ENCODE measurements at regions not wholly inside any gene's neighbourhood (a gene's known extent, or its start where the extent isn't known, plus 50 kb on each side); places are given as distances from the start of the nearest gene placed in this dataset.

DNA sequence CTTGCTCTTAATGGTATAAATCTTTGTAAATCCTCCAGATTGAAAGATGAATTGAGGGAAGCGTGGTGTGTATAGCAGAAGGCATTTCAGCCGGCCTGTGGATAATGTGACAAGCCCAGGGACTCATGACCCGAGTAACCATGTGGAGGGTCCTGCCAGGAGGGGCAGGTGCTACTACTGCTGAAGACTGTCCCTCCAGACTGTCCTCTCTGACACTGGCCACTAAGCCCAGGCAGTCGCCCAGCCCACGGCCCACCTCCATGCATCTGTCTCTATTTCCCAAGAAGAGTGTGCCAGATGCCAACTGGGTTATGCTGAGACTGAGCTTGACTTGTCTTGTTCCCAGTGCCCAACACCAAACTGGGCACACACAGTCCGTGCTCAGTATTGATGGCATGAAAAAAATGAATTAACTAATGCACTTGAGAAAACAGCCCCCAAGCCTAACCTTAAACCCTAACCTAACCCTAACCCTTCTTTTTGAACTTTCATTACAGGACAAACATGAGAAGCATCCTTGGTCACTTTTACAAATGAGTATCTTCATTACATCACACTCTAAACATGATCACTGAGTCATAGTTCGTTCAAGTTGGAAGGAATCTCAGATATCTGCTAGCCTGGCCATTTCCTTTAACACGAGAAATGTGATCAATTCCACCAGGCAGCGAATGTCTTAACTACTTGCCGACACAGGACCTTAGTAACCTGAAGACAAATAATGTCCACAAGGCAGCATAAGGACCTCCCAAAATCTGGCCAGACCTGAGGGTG is 182.2 kb upstream of the RREB1 start:
- Histone ChIP-seq H2AFZ (ENCODE audit: insufficient read depth, low read length, poor library complexity) (no peak overlapping the region), H2BK120ac (ENCODE audit: insufficient read depth, low read length, poor library complexity) (no peak overlapping the region), H4K91ac (ENCODE audit: low read depth, low read length) (peak overlapping the region; percentile 5), H4K8ac (ENCODE audit: low read depth, low read length) (no peak overlapping the region), H3K4me1 (ENCODE audit: control insufficient read depth in 1 of 2, insufficient read depth in 2 of 2, low read length in 2 of 2) (peaks cover 6 to 10% of the 10 kb centered on the region in 2 experiments), H3K27me3 (ENCODE audit: insufficient read depth, low read length) (no peaks in the 10 kb centered on the region), H2AK5ac (ENCODE audit: low read length) (no peak overlapping the region), H3K4ac (ENCODE audit: low read depth, low read length) (no peak overlapping the region), H3K36me3 (ENCODE audit: control insufficient read depth in 1 of 2, insufficient read depth in 2 of 2, low read length in 2 of 2) (no peaks in the 10 kb centered on the region), H3K27ac (ENCODE audit: low read depth, low read length) (no peak overlapping the region), H3K14ac (ENCODE audit: low read length) (no peak overlapping the region), H3K79me1 (ENCODE audit: low read length) (peaks cover 5% of the 10 kb centered on the region), H3K79me2 (ENCODE audit: control insufficient read depth, insufficient read depth, low read length, poor library complexity) (no peaks in the 10 kb centered on the region), H4K12ac (ENCODE audit: low read depth, low read length) (no peak overlapping the region), H3K9ac (ENCODE audit: low read length) (no peak overlapping the region), H3K4me3 (ENCODE audit: low read depth, low read length) (no peak overlapping the region), H3K23ac (ENCODE audit: low read length) (no peak overlapping the region), H2BK5ac (ENCODE audit: low read depth, low read length, poor library complexity) (no peak overlapping the region), H3K9me3 (ENCODE audit: insufficient read depth, low read depth, low read length) (no peaks in the 10 kb centered on the region), H3K4me2 (ENCODE audit: low read length) (no peak overlapping the region), H3K18ac (ENCODE audit: low read length) (no peak overlapping the region), H2BK12ac (ENCODE audit: low read length) (no peak overlapping the region)
- peak in 1 of 2 donors; percentile 69 for DNase-seq
- no CpG with 5 or more reads among the region's 10 CpGs for WGBS (ENCODE audit: extremely low coverage, insufficient coverage, insufficient read length)

DNA sequence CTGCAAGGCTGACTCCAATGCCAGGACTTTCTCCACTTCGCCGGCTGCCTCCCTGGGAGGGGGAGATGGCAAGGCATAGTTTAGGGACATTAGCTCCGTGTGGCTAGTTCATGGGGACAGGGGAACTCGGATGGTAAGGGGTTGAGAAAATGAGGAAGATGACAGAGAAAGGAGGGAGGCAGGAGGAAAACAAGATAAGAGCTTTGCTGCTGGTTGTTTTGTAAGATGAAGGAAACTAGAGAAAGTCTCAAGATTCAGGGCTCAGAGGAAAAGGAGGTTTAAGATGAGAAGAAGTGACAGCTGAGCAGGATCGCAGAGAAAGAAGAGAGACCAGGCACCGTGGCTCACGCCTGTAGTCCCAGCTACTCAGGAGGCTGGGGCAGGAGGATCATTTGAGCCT is 180.9 kb upstream of the RREB1 start:
- Histone ChIP-seq H3K9ac (ENCODE audit: low read length) (no peak overlapping the region), H3K4me2 (ENCODE audit: low read length) (no peak overlapping the region), H3K27me3 (ENCODE audit: insufficient read depth, low read length) (no peaks in the 10 kb centered on the region), H3K14ac (ENCODE audit: low read length) (no peak overlapping the region), H4K8ac (ENCODE audit: low read depth, low read length) (no peak overlapping the region), H4K12ac (ENCODE audit: low read depth, low read length) (no peak overlapping the region), H3K36me3 (ENCODE audit: control insufficient read depth in 1 of 2, insufficient read depth in 2 of 2, low read length in 2 of 2) (no peaks in the 10 kb centered on the region), H2BK12ac (ENCODE audit: low read length) (peak overlapping the region; percentile 27), H3K79me1 (ENCODE audit: low read length) (peaks cover 5% of the 10 kb centered on the region), H3K79me2 (ENCODE audit: control insufficient read depth, insufficient read depth, low read length, poor library complexity) (no peaks in the 10 kb centered on the region), H3K18ac (ENCODE audit: low read length) (no peak overlapping the region), H4K91ac (ENCODE audit: low read depth, low read length) (no peak overlapping the region), H2AK5ac (ENCODE audit: low read length) (peak overlapping the region; percentile 61), H3K4me3 (ENCODE audit: low read depth, low read length) (no peak overlapping the region), H2AFZ (ENCODE audit: insufficient read depth, low read length, poor library complexity) (no peak overlapping the region), H3K4me1 (ENCODE audit: control insufficient read depth in 1 of 2, insufficient read depth in 2 of 2, low read length in 2 of 2) (peaks cover 6 to 10% of the 10 kb centered on the region in 2 experiments), H3K9me3 (ENCODE audit: insufficient read depth, low read depth, low read length) (no peaks in the 10 kb centered on the region), H3K23ac (ENCODE audit: low read length) (no peak overlapping the region), H3K27ac (ENCODE audit: low read depth, low read length) (no peak overlapping the region), H2BK120ac (ENCODE audit: insufficient read depth, low read length, poor library complexity) (no peak overlapping the region), H2BK5ac (ENCODE audit: low read depth, low read length, poor library complexity) (no peak overlapping the region), H3K4ac (ENCODE audit: low read depth, low read length) (no peak overlapping the region)
- peak in 1 of 2 donors; percentile 10 for DNase-seq
- WGBS (ENCODE audit: extremely low coverage, insufficient coverage, insufficient read length) = no CpG with 5 or more reads among the region's 7 CpGs

DNA sequence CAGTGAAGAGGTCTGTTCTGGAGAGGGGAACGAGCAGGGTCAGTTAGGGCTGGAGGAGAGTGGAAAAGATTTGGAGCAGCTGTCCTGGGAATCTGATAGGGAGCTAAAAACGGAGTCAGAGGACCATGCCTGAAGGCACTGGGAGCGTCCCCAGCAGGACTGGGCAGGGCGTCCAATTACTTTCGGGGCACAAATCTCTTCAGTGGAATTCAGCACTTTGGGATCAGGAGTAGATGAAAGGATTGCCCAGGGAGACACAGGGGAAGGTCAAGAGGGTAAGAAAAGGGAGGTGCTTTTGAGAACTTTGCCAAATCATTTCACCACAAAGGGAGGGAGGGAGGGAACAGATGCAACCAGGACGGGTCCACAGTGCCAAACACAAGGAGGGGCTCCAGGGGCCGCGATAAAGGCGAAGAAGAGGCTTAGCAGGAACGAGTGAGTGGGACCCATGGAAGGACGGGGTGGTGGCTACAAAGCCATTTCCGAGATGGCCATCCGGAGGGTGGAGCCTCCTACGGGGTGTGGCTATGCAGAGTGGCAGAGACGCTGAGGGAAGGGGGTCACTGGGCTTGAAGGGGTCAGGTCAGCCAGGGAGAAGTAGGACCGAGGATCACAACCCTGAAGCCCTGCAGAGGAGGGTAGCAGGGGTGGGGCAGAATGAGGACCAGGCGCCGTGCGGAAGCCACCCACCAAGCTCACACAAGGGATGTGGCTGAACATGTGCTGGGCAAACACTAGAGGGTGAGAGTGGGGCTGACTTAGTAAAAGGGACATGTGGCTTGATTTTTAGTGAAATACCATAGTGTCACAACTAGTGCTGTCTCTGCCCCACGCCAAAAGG is 180.0 kb upstream of the RREB1 start:
- no CpG with 5 or more reads among the region's 20 CpGs for WGBS (ENCODE audit: extremely low coverage, insufficient coverage, insufficient read length)
- H3K27me3 ChIP-seq (ENCODE audit: insufficient read depth, low read length) = no peaks in the 10 kb centered on the region
- H4K12ac ChIP-seq (ENCODE audit: low read depth, low read length) = no peak overlapping the region

DNA sequence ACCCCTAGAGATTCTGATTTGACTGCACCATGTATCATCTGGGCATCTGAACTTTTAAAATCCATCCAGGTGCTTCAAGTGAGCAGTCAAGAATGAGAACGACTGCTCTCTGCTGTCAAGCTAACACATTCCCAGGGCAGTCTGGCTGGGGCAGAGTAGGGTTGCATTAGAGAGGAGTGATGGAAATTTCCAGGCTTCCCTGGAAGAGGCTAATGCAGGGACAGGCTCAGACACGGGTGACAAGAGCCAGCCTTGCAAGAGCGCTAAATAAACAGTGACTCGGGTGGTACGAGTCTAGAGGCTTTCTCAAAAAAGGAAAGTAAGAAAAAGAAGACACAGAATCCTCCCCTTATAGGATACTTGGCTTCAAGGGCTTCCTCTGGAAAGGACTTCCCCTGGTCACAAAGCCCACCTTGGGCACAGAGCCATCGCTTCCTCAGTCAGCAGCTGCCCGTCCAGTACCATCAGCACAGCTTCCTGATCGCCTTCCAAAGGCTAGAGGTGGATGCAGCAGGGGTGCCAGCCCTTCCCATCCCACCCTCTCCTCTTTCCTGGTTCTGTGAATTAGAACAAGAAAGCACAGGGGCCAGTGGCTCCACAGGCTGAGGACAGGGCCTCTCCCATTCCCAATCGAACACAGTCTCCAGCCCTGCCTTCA is 177.4 kb upstream of the RREB1 start:
- Histone ChIP-seq H3K9me3 (ENCODE audit: insufficient read depth, low read depth, low read length) (no peaks in the 10 kb centered on the region), H3K4me3 (ENCODE audit: low read depth, low read length) (no peak overlapping the region), H4K91ac (ENCODE audit: low read depth, low read length) (peak overlapping the region; percentile 55), H3K79me1 (ENCODE audit: low read length) (peaks cover 5% of the 10 kb centered on the region), H2AFZ (ENCODE audit: insufficient read depth, low read length, poor library complexity) (no peak overlapping the region), H3K18ac (ENCODE audit: low read length) (no peak overlapping the region), H2AK5ac (ENCODE audit: low read length) (no peak overlapping the region), H3K36me3 (ENCODE audit: control insufficient read depth in 1 of 2, insufficient read depth in 2 of 2, low read length in 2 of 2) (no peaks in the 10 kb centered on the region), H2BK5ac (ENCODE audit: low read depth, low read length, poor library complexity) (no peak overlapping the region), H3K4ac (ENCODE audit: low read depth, low read length) (no peak overlapping the region), H2BK12ac (ENCODE audit: low read length) (peak overlapping the region; percentile 46), H3K23ac (ENCODE audit: low read length) (no peak overlapping the region), H3K27ac (ENCODE audit: low read depth, low read length) (no peak overlapping the region), H3K27me3 (ENCODE audit: insufficient read depth, low read length) (no peaks in the 10 kb centered on the region), H4K8ac (ENCODE audit: low read depth, low read length) (no peak overlapping the region), H4K12ac (ENCODE audit: low read depth, low read length) (no peak overlapping the region), H3K4me1 (ENCODE audit: control insufficient read depth in 1 of 2, insufficient read depth in 2 of 2, low read length in 2 of 2) (peaks cover 6 to 10% of the 10 kb centered on the region in 2 experiments), H3K9ac (ENCODE audit: low read length) (no peak overlapping the region), H3K14ac (ENCODE audit: low read length) (no peak overlapping the region), H2BK120ac (ENCODE audit: insufficient read depth, low read length, poor library complexity) (peak overlapping the region; percentile 35), H3K79me2 (ENCODE audit: control insufficient read depth, insufficient read depth, low read length, poor library complexity) (no peaks in the 10 kb centered on the region), H3K4me2 (ENCODE audit: low read length) (no peak overlapping the region)
- DNase-seq = no peak
- no CpG with 5 or more reads among the region's 9 CpGs for WGBS (ENCODE audit: extremely low coverage, insufficient coverage, insufficient read length)

More for the DNA sequence above, 180.0 kb upstream of the RREB1 start:
- Histone ChIP-seq H3K9me3 (ENCODE audit: insufficient read depth, low read depth, low read length) (no peaks in the 10 kb centered on the region), H3K36me3 (ENCODE audit: control insufficient read depth in 1 of 2, insufficient read depth in 2 of 2, low read length in 2 of 2) (no peaks in the 10 kb centered on the region), H3K27ac (ENCODE audit: low read depth, low read length) (no peak overlapping the region), H4K91ac (ENCODE audit: low read depth, low read length) (no peak overlapping the region), H3K4me3 (ENCODE audit: low read depth, low read length) (no peak overlapping the region), H3K4ac (ENCODE audit: low read depth, low read length) (no peak overlapping the region), H3K9ac (ENCODE audit: low read length) (no peak overlapping the region), H3K23ac (ENCODE audit: low read length) (no peak overlapping the region), H2AK5ac (ENCODE audit: low read length) (no peak overlapping the region), H2BK120ac (ENCODE audit: insufficient read depth, low read length, poor library complexity) (peak overlapping the region; percentile 4), H3K79me2 (ENCODE audit: control insufficient read depth, insufficient read depth, low read length, poor library complexity) (no peaks in the 10 kb centered on the region), H3K14ac (ENCODE audit: low read length) (no peak overlapping the region), H3K4me2 (ENCODE audit: low read length) (no peak overlapping the region), H3K4me1 (ENCODE audit: control insufficient read depth in 1 of 2, insufficient read depth in 2 of 2, low read length in 2 of 2) (peaks cover 6 to 10% of the 10 kb centered on the region in 2 experiments), H2BK12ac (ENCODE audit: low read length) (peak overlapping the region; percentile 0), H4K8ac (ENCODE audit: low read depth, low read length) (no peak overlapping the region), H3K79me1 (ENCODE audit: low read length) (peaks cover 5% of the 10 kb centered on the region), H2AFZ (ENCODE audit: insufficient read depth, low read length, poor library complexity) (no peak overlapping the region), H3K18ac (ENCODE audit: low read length) (no peak overlapping the region), H2BK5ac (ENCODE audit: low read depth, low read length, poor library complexity) (no peak overlapping the region)
- DNase-seq = peak in 1 of 2 donors; percentile 61
